WTC11 (cell line): ENCODE measurements at regions not wholly inside any gene's neighbourhood (a gene's known extent, or its start where the extent isn't known, plus 50 kb on each side); places are given as distances from the start of the nearest gene placed in this dataset.

ENCODE experiments used
- ATAC-seq: fragments of 200-7000 bp; cut with Tn5 transposase; 2 replicates; pipeline ENCODE4 v1.10.0; 2021; ENCODE audit warnings: mild to moderate bottlenecking, moderate library complexity
- CTCF ChIA-PET: fragments of 300-600 bp; sonication (Branson Sonifier 250); formaldehyde crosslinking; loops from one replicate; lab custom pipeline; 2021; ENCODE audit warnings: antibody characterized with exemption; lab: Charles Lee
- POLR2A ChIA-PET: fragments of 350-600 bp; sonication (Branson Sonifier 250); formaldehyde crosslinking; loops from one replicate; lab custom pipeline; 2021; ENCODE audit warnings: antibody characterized with exemption; lab: Charles Lee
- DNase-seq: peaks from one replicate; pipeline ENCODE4 v3.0.0; 2021; ENCODE audit warnings: low spot score
- H3K27ac Mint-ChIP-seq: 2 replicates; pipeline ENCODE4 v1.8.0; 2021; ENCODE audit warnings: mixed read lengths
- H3K27me3 Mint-ChIP-seq: 2 replicates; pipeline ENCODE4 v1.8.0; 2021; ENCODE audit warnings: low read depth, mild to moderate bottlenecking, moderate library complexity, mixed read lengths
- H3K36me3 Mint-ChIP-seq: 2 replicates; pipeline ENCODE4 v1.8.0; 2021; ENCODE audit warnings: mixed read lengths
- H3K4me1 Mint-ChIP-seq: 2 replicates; pipeline ENCODE4 v1.8.0; 2022; ENCODE audit warnings: mixed read lengths
- H3K4me3 Mint-ChIP-seq: 2 replicates; pipeline ENCODE4 v1.8.0; 2021; ENCODE audit warnings: mild to moderate bottlenecking, moderate library complexity, mixed read lengths
- H3K9me3 Mint-ChIP-seq: 2 replicates; pipeline ENCODE4 v1.8.0; 2021; ENCODE audit warnings: mixed read lengths
- ETV6 ChIP-seq: sonication (generic); formaldehyde crosslinking; IDR thresholded peaks from 2 replicates; pipeline ENCODE4 v1.8.1; 2022; ENCODE audit warnings: mild to moderate bottlenecking, missing genetic modification reagents
- FOXP1 ChIP-seq: sonication (generic); formaldehyde crosslinking; IDR thresholded peaks from 2 replicates; pipeline ENCODE4 v1.8.0; 2022; ENCODE audit warnings: missing genetic modification reagents, mild to moderate bottlenecking, moderate library complexity, borderline replicate concordance
- GABPB1 ChIP-seq: sonication (generic); formaldehyde crosslinking; IDR thresholded peaks from 2 replicates; pipeline ENCODE4 v1.8.1; 2023; ENCODE audit warnings: mild to moderate bottlenecking, missing genetic modification reagents
- IRF2 ChIP-seq: sonication (generic); formaldehyde crosslinking; IDR thresholded peaks from 2 replicates; pipeline ENCODE4 v1.8.0; 2022; ENCODE audit warnings: low read depth, missing genetic modification reagents, borderline replicate concordance
- JUN ChIP-seq: sonication (generic); formaldehyde crosslinking; IDR thresholded peaks from 2 replicates; pipeline ENCODE4 v1.8.0; 2023; ENCODE audit warnings: mild to moderate bottlenecking, missing genetic modification reagents
- KAT7 ChIP-seq: sonication (generic); formaldehyde crosslinking; IDR thresholded peaks from 2 replicates; pipeline ENCODE4 v1.8.1; 2023; ENCODE audit warnings: missing genetic modification reagents, mild to moderate bottlenecking, borderline replicate concordance
- MXD4 ChIP-seq: fragments of 250-450 bp; sonication (Bioruptor Pico); IDR thresholded peaks from 2 replicates; pipeline ENCODE4 v1.8.0; 2021; ENCODE audit warnings: mild to moderate bottlenecking, moderate library complexity, borderline replicate concordance
- NFE2L1 ChIP-seq: sonication (generic); formaldehyde crosslinking; IDR thresholded peaks from 2 replicates; pipeline ENCODE4 v1.8.1; 2023; ENCODE audit warnings: missing genetic modification reagents
- NR3C1 ChIP-seq: sonication (generic); formaldehyde crosslinking; conservative IDR thresholded peaks from 2 replicates; pipeline ENCODE4 v1.8.1; 2023; ENCODE audit warnings: low read depth, mild to moderate bottlenecking, missing genetic modification reagents
- OVOL2 ChIP-seq: fragments of 250-450 bp; sonication (Bioruptor Pico); IDR thresholded peaks from 2 replicates; pipeline ENCODE4 v1.9.0; 2021; ENCODE audit warnings: mild to moderate bottlenecking, borderline replicate concordance
- RELA ChIP-seq: sonication (generic); formaldehyde crosslinking; IDR thresholded peaks from 2 replicates; pipeline ENCODE4 v1.8.1; 2022; ENCODE audit warnings: missing genetic modification reagents, mild to moderate bottlenecking, borderline replicate concordance
- RORB ChIP-seq: fragments of 250-450 bp; sonication (Bioruptor Pico); IDR thresholded peaks from 2 replicates; pipeline ENCODE4 v1.9.0; 2021; ENCODE audit warnings: mild to moderate bottlenecking
- SMAD4 ChIP-seq: sonication (generic); formaldehyde crosslinking; IDR thresholded peaks from 2 replicates; pipeline ENCODE4 v1.8.0; 2022; ENCODE audit warnings: mild to moderate bottlenecking, missing genetic modification reagents
- SOX15 ChIP-seq: fragments of 250-450 bp; sonication (Bioruptor Pico); IDR thresholded peaks from 2 replicates; pipeline ENCODE4 v1.9.0; 2021; ENCODE audit warnings: mild to moderate bottlenecking
- ZNF425 ChIP-seq: fragments of 250-450 bp; sonication (Bioruptor Pico); conservative IDR thresholded peaks from 2 replicates; pipeline ENCODE4 v1.9.0; 2021; ENCODE audit warnings: mild to moderate bottlenecking
- ZNF671 ChIP-seq: fragments of 250-450 bp; sonication (Bioruptor Pico); IDR thresholded peaks from 2 replicates; pipeline ENCODE4 v1.8.0; 2021; ENCODE audit warnings: mild to moderate bottlenecking
- TF ChIP-seq, protein P1 (sequence below): sonication (generic); formaldehyde crosslinking; IDR thresholded peaks from 2 replicates; pipeline ENCODE4 v1.8.1; 2022; ENCODE audit warnings: missing genetic modification reagents, borderline replicate concordance
- TF ChIP-seq, protein P2 (sequence below): fragments of 200-600 bp; IDR thresholded peaks from 2 replicates; pipeline ENCODE4 v1.8.0; 2022; ENCODE audit warnings: antibody characterized with exemption
- TF ChIP-seq, protein P3 (sequence below): sonication (generic); formaldehyde crosslinking; IDR thresholded peaks from 2 replicates; pipeline ENCODE4 v1.8.1; 2022; ENCODE audit warnings: low read depth, missing genetic modification reagents, borderline replicate concordance
- TF ChIP-seq, protein P4 (sequence below): sonication (generic); formaldehyde crosslinking; IDR thresholded peaks from 2 replicates; pipeline ENCODE4 v1.8.0; 2022; ENCODE audit warnings: mild to moderate bottlenecking, missing genetic modification reagents

DNA sequence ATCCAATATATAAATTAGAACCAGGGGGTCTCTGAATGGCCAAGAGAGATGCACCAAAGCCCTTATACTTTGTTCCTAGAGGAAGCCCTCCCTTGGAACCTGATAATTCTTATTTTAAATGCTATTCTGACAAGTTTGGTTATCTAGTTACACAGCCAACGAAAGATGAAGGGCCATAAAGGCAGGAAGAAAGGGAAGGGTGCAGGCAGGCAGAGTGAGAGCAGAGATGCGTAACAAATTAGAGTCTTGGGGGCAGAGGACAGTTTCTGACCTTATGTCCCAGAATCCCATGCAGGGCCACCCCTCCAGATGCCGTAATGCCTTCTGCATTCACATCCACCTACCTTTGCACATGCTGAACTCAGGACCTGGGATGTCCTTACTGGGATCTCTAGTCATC, 344.6 kb upstream of the ARID1B start (continued):
- TF ChIP-seq, protein P1, sequence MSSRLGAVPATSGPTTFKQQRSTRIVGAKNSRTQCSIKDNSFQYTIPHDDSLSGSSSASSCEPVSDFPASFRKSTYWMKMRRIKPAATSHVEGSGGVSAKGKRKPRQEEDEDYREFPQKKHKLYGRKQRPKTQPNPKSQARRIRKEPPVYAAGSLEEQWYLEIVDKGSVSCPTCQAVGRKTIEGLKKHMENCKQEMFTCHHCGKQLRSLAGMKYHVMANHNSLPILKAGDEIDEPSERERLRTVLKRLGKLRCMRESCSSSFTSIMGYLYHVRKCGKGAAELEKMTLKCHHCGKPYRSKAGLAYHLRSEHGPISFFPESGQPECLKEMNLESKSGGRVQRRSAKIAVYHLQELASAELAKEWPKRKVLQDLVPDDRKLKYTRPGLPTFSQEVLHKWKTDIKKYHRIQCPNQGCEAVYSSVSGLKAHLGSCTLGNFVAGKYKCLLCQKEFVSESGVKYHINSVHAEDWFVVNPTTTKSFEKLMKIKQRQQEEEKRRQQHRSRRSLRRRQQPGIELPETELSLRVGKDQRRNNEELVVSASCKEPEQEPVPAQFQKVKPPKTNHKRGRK (CRISPR knock-in tag): no peak
- TF ChIP-seq, protein P2, sequence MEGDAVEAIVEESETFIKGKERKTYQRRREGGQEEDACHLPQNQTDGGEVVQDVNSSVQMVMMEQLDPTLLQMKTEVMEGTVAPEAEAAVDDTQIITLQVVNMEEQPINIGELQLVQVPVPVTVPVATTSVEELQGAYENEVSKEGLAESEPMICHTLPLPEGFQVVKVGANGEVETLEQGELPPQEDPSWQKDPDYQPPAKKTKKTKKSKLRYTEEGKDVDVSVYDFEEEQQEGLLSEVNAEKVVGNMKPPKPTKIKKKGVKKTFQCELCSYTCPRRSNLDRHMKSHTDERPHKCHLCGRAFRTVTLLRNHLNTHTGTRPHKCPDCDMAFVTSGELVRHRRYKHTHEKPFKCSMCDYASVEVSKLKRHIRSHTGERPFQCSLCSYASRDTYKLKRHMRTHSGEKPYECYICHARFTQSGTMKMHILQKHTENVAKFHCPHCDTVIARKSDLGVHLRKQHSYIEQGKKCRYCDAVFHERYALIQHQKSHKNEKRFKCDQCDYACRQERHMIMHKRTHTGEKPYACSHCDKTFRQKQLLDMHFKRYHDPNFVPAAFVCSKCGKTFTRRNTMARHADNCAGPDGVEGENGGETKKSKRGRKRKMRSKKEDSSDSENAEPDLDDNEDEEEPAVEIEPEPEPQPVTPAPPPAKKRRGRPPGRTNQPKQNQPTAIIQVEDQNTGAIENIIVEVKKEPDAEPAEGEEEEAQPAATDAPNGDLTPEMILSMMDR: no peak
- no peak for TF ChIP-seq SMAD4 (CRISPR knock-in tag)
- TF ChIP-seq KAT7: no peak
- no peak for TF ChIP-seq NR3C1 (CRISPR knock-in tag)
- TF ChIP-seq ETV6 (CRISPR knock-in tag): no peak
- no peak for TF ChIP-seq JUN (CRISPR knock-in tag)

- peaks cover 20% of the 10 kb centered on the region for H3K9me3 Mint-ChIP-seq
- TF ChIP-seq ZNF425 (CRISPR knock-in tag) (no peak), MXD4 (CRISPR knock-in tag) (no peak), IRF2 (CRISPR knock-in tag) (no peak), FOXP1 (CRISPR knock-in tag) (no peak), RELA (CRISPR knock-in tag) (no peak), NFE2L1 (CRISPR knock-in tag) (no peak), NR3C1 (CRISPR knock-in tag) (no peak), ZNF671 (no peak), SOX15 (CRISPR knock-in tag) (no peak), RORB (no peak), OVOL2 (CRISPR knock-in tag) (no peak), GABPB1 (CRISPR knock-in tag) (no peak)
- TF ChIP-seq, protein P3, sequence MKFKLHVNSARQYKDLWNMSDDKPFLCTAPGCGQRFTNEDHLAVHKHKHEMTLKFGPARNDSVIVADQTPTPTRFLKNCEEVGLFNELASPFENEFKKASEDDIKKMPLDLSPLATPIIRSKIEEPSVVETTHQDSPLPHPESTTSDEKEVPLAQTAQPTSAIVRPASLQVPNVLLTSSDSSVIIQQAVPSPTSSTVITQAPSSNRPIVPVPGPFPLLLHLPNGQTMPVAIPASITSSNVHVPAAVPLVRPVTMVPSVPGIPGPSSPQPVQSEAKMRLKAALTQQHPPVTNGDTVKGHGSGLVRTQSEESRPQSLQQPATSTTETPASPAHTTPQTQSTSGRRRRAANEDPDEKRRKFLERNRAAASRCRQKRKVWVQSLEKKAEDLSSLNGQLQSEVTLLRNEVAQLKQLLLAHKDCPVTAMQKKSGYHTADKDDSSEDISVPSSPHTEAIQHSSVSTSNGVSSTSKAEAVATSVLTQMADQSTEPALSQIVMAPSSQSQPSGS (CRISPR knock-in tag): no peak
- TF ChIP-seq, protein P1 (CRISPR knock-in tag): no peak
- TF ChIP-seq, protein P4, sequence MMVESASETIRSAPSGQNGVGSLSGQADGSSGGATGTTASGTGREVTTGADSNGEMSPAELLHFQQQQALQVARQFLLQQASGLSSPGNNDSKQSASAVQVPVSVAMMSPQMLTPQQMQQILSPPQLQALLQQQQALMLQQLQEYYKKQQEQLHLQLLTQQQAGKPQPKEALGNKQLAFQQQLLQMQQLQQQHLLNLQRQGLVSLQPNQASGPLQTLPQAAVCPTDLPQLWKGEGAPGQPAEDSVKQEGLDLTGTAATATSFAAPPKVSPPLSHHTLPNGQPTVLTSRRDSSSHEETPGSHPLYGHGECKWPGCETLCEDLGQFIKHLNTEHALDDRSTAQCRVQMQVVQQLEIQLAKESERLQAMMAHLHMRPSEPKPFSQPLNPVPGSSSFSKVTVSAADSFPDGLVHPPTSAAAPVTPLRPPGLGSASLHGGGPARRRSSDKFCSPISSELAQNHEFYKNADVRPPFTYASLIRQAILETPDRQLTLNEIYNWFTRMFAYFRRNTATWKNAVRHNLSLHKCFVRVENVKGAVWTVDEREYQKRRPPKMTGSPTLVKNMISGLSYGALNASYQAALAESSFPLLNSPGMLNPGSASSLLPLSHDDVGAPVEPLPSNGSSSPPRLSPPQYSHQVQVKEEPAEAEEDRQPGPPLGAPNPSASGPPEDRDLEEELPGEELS (CRISPR knock-in tag): no peak
- no peaks in the 10 kb centered on the region for H3K4me1 Mint-ChIP-seq
- POLR2A ChIA-PET: interaction anchor here (0.6 kb wide), 1 partner anchor 134 kb away, joined by 3 read pairs; no protein-coding TSS in a partner anchor
- no peak overlapping the region for H3K4me3 Mint-ChIP-seq
- no peak for ATAC-seq
- no peaks in the 10 kb centered on the region for H3K36me3 Mint-ChIP-seq
- H3K27me3 Mint-ChIP-seq: no peaks in the 10 kb centered on the region
- no peak overlapping the region for H3K27ac Mint-ChIP-seq
- CTCF ChIA-PET: no interaction called here
- no peak for DNase-seq
Measured at GRCh38 chr6:156430386-156430785, 346.8 kb upstream of the ARID1B start.
